ENCODE measurements at regions not wholly inside any gene's neighbourhood (a gene's known extent, or its start where the extent isn't known, plus 50 kb on each side); places are given as distances from the start of the nearest gene placed in this dataset.

DNA sequence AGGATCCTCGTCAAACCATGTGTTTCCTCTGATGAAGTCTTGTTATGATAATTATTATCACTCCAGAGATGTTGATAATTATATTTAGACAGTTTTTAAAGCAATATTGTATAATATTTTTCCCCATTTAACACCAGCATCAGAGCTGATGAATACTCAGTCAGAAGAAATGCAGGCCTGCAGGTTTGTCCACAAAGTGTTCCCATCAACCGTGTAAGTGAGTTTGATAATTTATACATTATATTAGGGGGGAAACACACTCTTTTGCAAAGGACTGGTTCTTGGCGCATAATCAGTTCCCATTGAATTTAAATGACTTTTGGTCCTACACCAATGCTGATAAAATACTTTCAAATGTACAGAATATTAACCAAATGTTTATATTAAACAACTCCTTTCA lies 454.8 kb downstream of the TOX3 start:
- POLR2A ChIA-PET: no interaction called here
- DNase-seq: no peak
- H3K4me3 Mint-ChIP-seq: no peak overlapping the region

DNA sequence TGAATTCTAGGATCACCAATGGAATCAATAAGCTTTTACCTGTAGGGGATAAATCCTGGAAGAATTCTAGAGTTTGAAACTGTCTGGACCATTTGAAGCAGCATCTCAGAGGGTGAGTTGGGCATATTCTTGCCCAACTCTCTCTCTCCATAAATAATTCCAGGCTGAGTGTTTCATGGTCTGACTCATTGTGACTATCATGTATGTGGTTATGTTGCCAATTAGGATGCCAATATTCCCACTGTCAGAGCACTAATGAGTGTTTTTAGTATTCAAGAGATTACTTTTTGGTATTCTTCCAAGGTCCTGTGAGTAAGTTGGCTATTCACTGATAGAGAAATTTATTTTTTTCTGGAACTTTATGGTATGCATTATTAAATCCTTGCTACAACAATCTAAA lies 456.9 kb downstream of the TOX3 start:
- POLR2A ChIA-PET: no interaction called here
- H3K27ac Mint-ChIP-seq: no peak overlapping the region
- H3K36me3 Mint-ChIP-seq: no peaks in the 10 kb centered on the region

More for the DNA sequence above, 454.8 kb downstream of the TOX3 start:
- no peak for ATAC-seq (ENCODE audit: low read depth)
- Mint-ChIP-seq H3K4me1 (no peaks in the 10 kb centered on the region), H3K36me3 (no peaks in the 10 kb centered on the region), H3K27me3 (no peaks in the 10 kb centered on the region), H3K27ac (no peak overlapping the region), H3K9me3 (peaks cover 6% of the 10 kb centered on the region)

DNA sequence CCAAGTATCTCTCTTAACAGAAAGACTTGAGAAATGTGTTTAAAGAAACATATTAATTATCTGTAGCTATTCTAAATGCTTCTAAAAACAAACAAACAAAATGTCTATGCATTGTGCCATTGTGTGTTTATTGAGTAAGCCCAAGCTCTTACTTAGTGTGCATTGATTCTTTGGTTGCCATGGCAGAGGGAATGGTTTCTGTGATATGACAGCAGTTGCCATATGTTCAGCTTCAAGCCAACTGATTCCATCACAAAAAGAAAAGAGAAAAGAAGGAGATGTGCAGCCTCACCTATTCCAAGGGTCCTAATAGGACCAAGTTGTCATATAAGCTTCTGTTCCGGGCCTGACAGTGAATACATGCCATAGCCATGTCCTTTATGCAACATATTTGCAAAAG lies 457.5 kb downstream of the TOX3 start:
- Mint-ChIP-seq H3K36me3 (no peaks in the 10 kb centered on the region), H3K27ac (no peak overlapping the region), H3K27me3 (no peaks in the 10 kb centered on the region), H3K4me3 (no peak overlapping the region), H3K4me1 (no peaks in the 10 kb centered on the region), H3K9me3 (peaks cover 7% of the 10 kb centered on the region)
- no peak for DNase-seq
- ATAC-seq (ENCODE audit: low read depth): no peak
- POLR2A ChIA-PET: no interaction called here

More for the DNA sequence above, 456.9 kb downstream of the TOX3 start:
- Mint-ChIP-seq H3K27me3 (no peaks in the 10 kb centered on the region), H3K4me3 (no peak overlapping the region), H3K4me1 (no peaks in the 10 kb centered on the region), H3K9me3 (peaks cover 7% of the 10 kb centered on the region)
- ATAC-seq (ENCODE audit: low read depth) (no peak), DNase-seq (no peak)

DNA sequence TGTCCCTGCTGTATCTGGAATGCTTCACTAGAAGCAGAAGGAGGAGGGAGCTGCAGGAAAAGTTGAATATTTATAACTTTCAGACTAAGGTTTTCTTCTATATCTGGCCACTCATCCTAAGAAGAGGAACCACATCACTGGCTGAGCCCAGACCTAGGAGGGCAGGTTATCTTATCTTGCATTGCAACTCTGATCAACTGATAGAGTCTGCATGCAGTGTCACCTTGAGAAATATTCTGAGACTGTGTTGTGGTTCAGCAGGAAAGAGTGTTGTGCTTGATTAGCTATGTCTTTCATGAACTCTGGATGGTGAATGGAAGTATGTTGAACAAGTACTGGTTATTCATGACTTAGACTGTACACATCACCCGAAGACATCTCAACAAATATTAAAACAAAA lies 460.0 kb downstream of the TOX3 start:
- Mint-ChIP-seq H3K36me3 (no peaks in the 10 kb centered on the region), H3K27me3 (no peaks in the 10 kb centered on the region), H3K4me1 (no peaks in the 10 kb centered on the region), H3K4me3 (no peak overlapping the region), H3K9me3 (peaks cover 3% of the 10 kb centered on the region), H3K27ac (no peak overlapping the region)
- POLR2A ChIA-PET: no interaction called here
- no peak for ATAC-seq (ENCODE audit: low read depth)
- no peak for DNase-seq

DNA sequence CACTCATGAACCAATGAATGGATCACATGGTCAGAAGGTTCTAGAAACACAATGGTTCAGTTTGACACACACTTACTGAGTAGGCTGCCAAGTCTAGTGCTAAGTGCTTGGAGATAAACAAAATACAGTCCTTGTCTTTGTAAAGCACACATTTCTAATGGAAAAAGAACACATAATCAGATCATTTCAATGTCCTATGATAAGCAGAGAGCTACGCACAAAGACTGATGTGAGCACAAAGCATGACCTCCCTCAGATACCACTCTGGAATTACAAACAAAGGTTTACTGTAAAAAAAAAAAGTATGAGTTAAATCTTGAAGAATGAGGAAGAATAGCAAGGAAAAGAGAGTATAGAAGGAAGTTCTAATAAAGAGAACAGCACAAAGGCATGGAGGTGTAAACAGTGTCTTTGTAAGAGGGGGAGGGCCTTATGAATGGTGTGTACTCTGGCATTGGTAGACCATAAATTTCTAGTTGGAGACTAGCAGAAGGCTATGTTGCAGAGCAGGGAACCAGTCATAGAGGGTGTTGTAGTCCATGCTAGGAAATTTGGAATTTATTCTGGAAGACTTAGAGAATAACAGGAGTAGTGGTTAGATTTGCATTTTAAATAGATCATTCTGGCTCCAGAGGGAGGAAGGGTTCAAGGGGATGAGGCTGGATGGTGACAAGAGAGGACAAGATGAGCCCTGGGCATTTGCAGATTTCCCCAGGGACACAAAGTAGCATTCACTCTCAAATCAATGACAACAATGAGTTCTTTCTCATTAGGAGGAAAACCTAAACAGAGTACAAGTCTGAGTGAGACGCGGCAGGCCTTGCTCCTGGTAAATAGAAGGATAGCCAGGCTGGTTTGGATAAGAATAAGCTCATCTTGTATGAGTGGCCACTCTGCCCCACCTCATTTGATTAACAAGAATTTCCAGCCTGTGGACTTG lies 468.0 kb downstream of the TOX3 start:
- Mint-ChIP-seq H3K9me3 (peaks cover 2% of the 10 kb centered on the region), H3K4me3 (no peak overlapping the region), H3K36me3 (no peaks in the 10 kb centered on the region), H3K27ac (no peak overlapping the region), H3K4me1 (no peaks in the 10 kb centered on the region), H3K27me3 (no peaks in the 10 kb centered on the region)
- POLR2A ChIA-PET: no interaction called here
- ATAC-seq (ENCODE audit: low read depth) (no peak), DNase-seq (no peak)

DNA sequence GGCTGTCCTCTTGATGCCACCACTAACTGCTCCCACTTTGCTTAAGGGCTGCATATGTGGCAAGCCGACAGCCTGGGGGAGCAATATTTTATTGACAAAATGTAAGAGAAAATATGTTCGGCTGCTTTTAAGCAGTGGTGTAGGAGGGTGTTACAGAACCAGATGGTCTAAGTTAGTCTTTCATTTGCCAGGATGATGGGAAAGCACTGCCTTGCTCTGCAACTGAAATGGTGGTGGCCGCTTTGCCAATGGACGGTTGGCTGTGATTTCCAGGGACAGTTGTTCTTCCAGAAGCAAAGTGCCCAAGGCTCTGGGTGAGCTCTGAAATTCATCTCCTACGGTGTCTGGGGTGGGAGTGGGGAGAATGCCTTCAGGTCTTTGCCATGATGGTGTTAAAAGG lies 469.3 kb downstream of the TOX3 start:
- DNase-seq: no peak
- POLR2A ChIA-PET: no interaction called here

DNA sequence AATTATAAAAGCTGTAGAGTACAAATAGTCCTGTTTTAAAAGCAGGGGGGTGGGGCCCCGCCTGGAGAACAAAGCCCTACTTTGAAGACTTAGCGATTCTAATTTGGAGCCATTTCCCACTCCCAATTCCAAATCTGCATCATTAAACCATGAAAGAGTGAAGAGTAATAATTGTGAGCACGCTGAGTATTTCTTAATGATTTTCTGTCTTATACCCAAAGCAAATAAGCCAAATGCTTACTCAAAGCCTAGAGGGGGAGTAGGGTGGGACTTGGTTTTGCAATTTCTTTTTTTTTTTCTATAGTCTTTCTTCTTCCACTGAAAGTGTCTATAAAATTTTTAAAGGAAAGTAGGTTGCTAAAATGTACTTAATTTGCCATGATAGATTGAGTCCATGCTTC lies 470.1 kb downstream of the TOX3 start:
- POLR2A ChIA-PET: no interaction called here
- ATAC-seq (ENCODE audit: low read depth) (no peak), DNase-seq (no peak)
- no peak overlapping the region for H3K4me3 Mint-ChIP-seq
- H3K4me1 Mint-ChIP-seq: no peaks in the 10 kb centered on the region
- H3K9me3 Mint-ChIP-seq: peaks cover 3% of the 10 kb centered on the region
- no peak overlapping the region for H3K27ac Mint-ChIP-seq
- H3K36me3 Mint-ChIP-seq: no peaks in the 10 kb centered on the region
- H3K27me3 Mint-ChIP-seq: no peaks in the 10 kb centered on the region

More for the DNA sequence above, 469.3 kb downstream of the TOX3 start:
- H3K27ac Mint-ChIP-seq: no peak overlapping the region
- no peaks in the 10 kb centered on the region for H3K36me3 Mint-ChIP-seq
- ATAC-seq (ENCODE audit: low read depth): no peak
- H3K4me1 Mint-ChIP-seq: no peaks in the 10 kb centered on the region
- H3K4me3 Mint-ChIP-seq: no peak overlapping the region
- no peaks in the 10 kb centered on the region for H3K27me3 Mint-ChIP-seq
- H3K9me3 Mint-ChIP-seq: peaks cover 2% of the 10 kb centered on the region

DNA sequence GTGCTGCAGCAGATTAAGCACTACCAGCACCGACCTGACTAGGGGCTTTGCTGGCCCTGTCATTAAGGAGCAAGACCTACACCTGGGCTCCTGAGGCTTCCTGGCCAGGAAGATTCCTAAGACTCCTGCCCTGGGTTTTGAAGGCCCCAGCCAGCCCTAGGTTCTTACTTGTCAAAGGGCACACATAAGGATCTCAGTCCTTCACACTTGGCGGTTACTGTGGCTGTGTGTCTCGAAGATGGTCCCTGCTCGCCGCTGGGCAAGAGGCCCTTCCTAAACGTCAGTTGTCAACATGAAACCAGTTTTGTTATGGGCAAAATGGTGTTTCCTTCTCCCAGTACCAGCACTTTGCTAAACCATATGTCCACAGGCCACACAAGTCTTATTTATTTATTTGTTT lies 470.6 kb downstream of the TOX3 start:
- H3K27me3 Mint-ChIP-seq: no peaks in the 10 kb centered on the region
- no peak for DNase-seq
- no peaks in the 10 kb centered on the region for H3K4me1 Mint-ChIP-seq
- H3K9me3 Mint-ChIP-seq: peaks cover 3% of the 10 kb centered on the region
- POLR2A ChIA-PET: no interaction called here
- no peaks in the 10 kb centered on the region for H3K36me3 Mint-ChIP-seq
- no peak for ATAC-seq (ENCODE audit: low read depth)
- no peak overlapping the region for H3K27ac Mint-ChIP-seq
- H3K4me3 Mint-ChIP-seq: no peak overlapping the region

DNA sequence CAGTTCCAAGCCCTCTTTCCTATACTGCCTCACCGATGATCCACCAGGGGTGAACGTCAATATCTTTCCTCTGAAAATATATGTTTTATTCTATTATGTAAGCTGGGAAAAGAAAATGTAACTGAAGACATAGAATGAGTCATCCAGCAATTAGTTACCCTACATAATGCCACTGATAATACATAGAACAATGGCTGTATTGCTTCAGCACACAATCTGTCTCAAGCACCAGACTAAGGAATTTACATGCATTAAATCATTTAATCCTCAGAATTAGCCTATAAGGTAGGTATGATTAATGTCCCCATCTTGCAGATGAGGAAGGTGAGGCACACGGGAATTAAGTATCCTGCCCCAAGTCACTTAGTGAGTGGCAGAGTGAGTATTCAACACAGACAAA lies 472.8 kb downstream of the TOX3 start:
- H3K4me3 Mint-ChIP-seq: no peak overlapping the region
- no peaks in the 10 kb centered on the region for H3K36me3 Mint-ChIP-seq
- DNase-seq (no peak), ATAC-seq (ENCODE audit: low read depth) (no peak)
- POLR2A ChIA-PET: no interaction called here
- H3K4me1 Mint-ChIP-seq: no peaks in the 10 kb centered on the region
- no peaks in the 10 kb centered on the region for H3K27me3 Mint-ChIP-seq
- H3K27ac Mint-ChIP-seq: no peak overlapping the region
- peaks cover 1% of the 10 kb centered on the region for H3K9me3 Mint-ChIP-seq

DNA sequence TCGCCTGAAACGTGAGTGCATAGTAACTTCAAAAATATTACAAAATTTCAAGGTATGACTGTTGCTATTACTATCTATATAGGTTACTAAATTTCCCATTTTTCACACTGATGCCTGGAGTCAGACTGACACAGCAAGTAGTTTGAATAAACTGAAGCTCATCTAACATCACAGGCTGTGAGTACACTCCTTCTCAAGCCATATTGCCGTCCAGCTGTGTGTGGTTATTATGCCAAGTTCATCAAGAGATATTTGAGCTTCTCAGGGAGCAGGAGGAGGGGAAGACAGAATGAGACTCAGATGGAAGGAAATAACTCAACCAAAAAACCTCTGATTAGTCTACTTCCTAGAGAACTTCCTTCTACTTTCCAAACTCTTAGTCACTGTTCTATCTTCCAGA lies 473.9 kb downstream of the TOX3 start:
- no peak overlapping the region for H3K4me3 Mint-ChIP-seq
- no peaks in the 10 kb centered on the region for H3K27me3 Mint-ChIP-seq
- no peaks in the 10 kb centered on the region for H3K4me1 Mint-ChIP-seq
- H3K27ac Mint-ChIP-seq: no peak overlapping the region
- DNase-seq (no peak), ATAC-seq (ENCODE audit: low read depth) (no peak)
- no peaks in the 10 kb centered on the region for H3K36me3 Mint-ChIP-seq
- peaks cover 1% of the 10 kb centered on the region for H3K9me3 Mint-ChIP-seq
- POLR2A ChIA-PET: no interaction called here

DNA sequence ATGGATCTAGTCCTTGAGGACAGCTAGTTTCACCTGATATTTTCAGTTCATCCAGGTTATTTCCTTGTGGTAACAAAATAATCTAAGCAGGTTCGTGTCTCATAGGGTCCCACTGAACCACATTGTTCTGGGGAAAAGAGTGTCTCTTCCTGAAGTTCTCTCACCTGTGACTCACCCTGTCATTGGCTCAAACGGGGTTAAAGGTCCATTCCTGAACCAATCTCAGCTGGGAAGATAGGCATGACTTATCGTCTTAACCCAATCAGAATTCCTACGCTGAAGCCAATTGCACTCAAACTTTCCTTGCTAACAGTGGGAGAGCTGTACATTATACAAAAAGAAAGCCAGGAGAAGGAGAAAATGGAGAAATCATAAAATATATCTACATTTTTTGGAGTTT lies 475.8 kb downstream of the TOX3 start:
- DNase-seq (no peak), ATAC-seq (ENCODE audit: low read depth) (no peak)
- Mint-ChIP-seq H3K27ac (no peak overlapping the region), H3K9me3 (peaks cover 1% of the 10 kb centered on the region), H3K27me3 (no peaks in the 10 kb centered on the region), H3K4me1 (no peaks in the 10 kb centered on the region), H3K4me3 (no peak overlapping the region), H3K36me3 (no peaks in the 10 kb centered on the region)
- POLR2A ChIA-PET: no interaction called here

DNA sequence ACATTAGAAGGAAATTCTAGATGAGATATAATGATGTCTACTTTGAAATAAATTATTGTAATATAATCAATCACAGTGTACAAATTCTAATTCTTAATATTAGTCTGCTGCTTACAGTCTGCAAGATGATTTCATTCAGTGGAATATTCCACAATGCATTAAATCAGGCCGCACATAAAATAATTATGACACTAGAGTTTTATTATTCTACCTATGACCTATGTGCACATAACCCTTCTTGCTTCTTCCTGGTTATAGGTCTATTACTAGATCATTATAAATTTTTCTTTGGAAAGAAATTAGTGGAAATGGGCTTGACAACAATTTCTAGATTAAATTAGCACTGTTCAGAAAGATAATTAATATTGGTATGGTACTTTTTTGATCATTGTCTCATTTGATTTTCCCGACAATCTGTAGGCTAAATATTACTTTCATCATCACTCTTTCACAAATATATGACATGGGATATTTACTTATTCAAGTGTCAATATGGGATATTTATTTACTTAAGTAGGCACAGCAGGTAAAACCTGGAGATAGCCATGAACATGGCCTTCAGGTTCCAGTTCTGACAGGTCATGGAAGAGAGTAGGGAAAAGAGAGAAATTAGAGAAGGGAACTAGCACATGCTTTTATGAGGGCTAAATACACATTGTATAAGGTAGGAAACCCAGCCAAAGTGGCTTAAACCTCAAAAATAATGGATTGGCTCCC lies 476.4 kb downstream of the TOX3 start:
- H3K4me3 Mint-ChIP-seq: no peak overlapping the region
- ATAC-seq (ENCODE audit: low read depth): no peak
- no peak overlapping the region for H3K27ac Mint-ChIP-seq
- H3K9me3 Mint-ChIP-seq: peaks cover 2% of the 10 kb centered on the region
- no peaks in the 10 kb centered on the region for H3K27me3 Mint-ChIP-seq
- POLR2A ChIA-PET: no interaction called here
- no peak for DNase-seq
- no peaks in the 10 kb centered on the region for H3K4me1 Mint-ChIP-seq
- H3K36me3 Mint-ChIP-seq: no peaks in the 10 kb centered on the region

DNA sequence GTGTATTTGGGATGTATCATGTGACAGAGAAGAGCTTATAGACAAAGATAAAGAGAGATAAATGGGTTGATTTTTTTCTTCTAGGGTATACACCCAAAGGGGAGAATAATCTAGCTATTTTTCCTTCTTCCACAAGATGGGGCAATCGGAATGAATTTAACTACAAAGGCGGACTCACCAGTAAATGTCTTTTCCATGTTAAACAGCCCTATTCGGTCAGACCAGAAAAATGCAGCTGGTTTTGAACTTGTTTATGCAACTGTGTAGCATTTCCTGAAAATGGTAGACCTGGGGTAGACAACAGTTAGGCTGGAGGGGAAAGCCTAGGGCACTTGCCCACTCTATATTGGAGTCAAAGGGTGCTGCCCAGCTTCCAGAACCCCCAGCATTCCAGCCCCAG lies 477.1 kb downstream of the TOX3 start:
- Mint-ChIP-seq H3K36me3 (no peaks in the 10 kb centered on the region), H3K27me3 (no peaks in the 10 kb centered on the region), H3K4me1 (no peaks in the 10 kb centered on the region), H3K27ac (no peak overlapping the region), H3K9me3 (peaks cover 2% of the 10 kb centered on the region), H3K4me3 (no peak overlapping the region)
- POLR2A ChIA-PET: no interaction called here
- no peak for ATAC-seq (ENCODE audit: low read depth)
- no peak for DNase-seq

DNA sequence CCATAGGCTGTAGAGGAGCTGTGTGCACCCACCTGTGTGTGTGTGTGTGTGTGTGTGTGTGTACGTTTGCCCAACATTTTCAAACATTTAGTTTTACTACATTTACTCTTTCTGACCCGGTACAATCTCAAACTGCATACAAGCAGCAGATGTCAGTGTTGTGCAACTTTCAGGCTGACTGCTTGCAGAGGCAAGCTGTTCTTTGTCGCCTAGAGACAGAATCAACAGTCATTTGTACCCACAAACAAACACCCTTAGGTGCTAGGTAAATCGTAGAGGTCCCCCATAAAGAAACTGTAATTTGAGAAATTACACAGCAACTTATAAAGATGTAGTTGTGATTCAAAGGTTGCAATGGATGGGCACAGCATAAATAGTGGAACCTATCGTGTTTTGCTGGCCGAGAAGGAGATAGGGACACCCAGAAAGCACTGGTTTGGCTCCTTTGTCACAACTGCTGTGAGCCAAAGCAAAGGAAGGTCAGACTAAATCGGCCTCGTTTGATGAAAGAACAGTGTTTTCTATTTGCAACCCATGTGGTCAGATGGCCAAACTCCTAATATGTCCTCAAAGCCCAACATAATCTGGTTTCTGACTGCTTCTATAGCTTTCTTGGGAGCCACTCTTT lies 478.4 kb downstream of the TOX3 start:
- no peak for ATAC-seq (ENCODE audit: low read depth)
- H3K27me3 Mint-ChIP-seq: no peaks in the 10 kb centered on the region
- H3K4me1 Mint-ChIP-seq: no peaks in the 10 kb centered on the region
- peaks cover 2% of the 10 kb centered on the region for H3K9me3 Mint-ChIP-seq
- POLR2A ChIA-PET: no interaction called here
- no peak for DNase-seq
- no peak overlapping the region for H3K4me3 Mint-ChIP-seq
- H3K36me3 Mint-ChIP-seq: no peaks in the 10 kb centered on the region
- H3K27ac Mint-ChIP-seq: no peak overlapping the region
